ENCODE measurements at regions not wholly inside any gene's neighbourhood (a gene's known extent, or its start where the extent isn't known, plus 50 kb on each side); places are given as distances from the start of the nearest gene placed in this dataset.
A peak's percentile ranks its signal among the peaks of the same experiment; 100 is the strongest.

GRCh38 chr7:132023466-132023865, 467.0 kb upstream of the PODXL start:
- TF ChIP-seq, protein P1, sequence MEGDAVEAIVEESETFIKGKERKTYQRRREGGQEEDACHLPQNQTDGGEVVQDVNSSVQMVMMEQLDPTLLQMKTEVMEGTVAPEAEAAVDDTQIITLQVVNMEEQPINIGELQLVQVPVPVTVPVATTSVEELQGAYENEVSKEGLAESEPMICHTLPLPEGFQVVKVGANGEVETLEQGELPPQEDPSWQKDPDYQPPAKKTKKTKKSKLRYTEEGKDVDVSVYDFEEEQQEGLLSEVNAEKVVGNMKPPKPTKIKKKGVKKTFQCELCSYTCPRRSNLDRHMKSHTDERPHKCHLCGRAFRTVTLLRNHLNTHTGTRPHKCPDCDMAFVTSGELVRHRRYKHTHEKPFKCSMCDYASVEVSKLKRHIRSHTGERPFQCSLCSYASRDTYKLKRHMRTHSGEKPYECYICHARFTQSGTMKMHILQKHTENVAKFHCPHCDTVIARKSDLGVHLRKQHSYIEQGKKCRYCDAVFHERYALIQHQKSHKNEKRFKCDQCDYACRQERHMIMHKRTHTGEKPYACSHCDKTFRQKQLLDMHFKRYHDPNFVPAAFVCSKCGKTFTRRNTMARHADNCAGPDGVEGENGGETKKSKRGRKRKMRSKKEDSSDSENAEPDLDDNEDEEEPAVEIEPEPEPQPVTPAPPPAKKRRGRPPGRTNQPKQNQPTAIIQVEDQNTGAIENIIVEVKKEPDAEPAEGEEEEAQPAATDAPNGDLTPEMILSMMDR (conservative IDR thresholded peaks at IDR 0.05; ENCODE audit: low read depth, low read length), result no peak
- no peak for DNase-seq (ENCODE audit: low read depth)
- no peak overlapping the region for H3K4me3 ChIP-seq (ENCODE audit: low read depth, low read length)

- TF ChIP-seq, protein P1 (conservative IDR thresholded peaks at IDR 0.05; ENCODE audit: low read depth, low read length), result no peak
- DNase-seq (ENCODE audit: low read depth), result no peak
- no peak overlapping the region for H3K4me3 ChIP-seq (ENCODE audit: low read depth, low read length)
Observed at GRCh38 chr7:132022188-132022587, 465.8 kb upstream of the PODXL start.

- no peak for DNase-seq (ENCODE audit: low read depth)
- TF ChIP-seq, protein P1 (conservative IDR thresholded peaks at IDR 0.05; ENCODE audit: low read depth, low read length), result no peak
- no peak overlapping the region for H3K4me3 ChIP-seq (ENCODE audit: low read depth, low read length)
Observed at GRCh38 chr7:132019703-132020102, 463.3 kb upstream of the PODXL start.

GRCh38 chr7:132009778-132010177, 453.4 kb upstream of the PODXL start:
- TF ChIP-seq, protein P1 (conservative IDR thresholded peaks at IDR 0.05; ENCODE audit: low read depth, low read length), result no peak
- DNase-seq (ENCODE audit: low read depth), result no peak
- no peak overlapping the region for H3K4me3 ChIP-seq (ENCODE audit: low read depth, low read length)

DNA sequence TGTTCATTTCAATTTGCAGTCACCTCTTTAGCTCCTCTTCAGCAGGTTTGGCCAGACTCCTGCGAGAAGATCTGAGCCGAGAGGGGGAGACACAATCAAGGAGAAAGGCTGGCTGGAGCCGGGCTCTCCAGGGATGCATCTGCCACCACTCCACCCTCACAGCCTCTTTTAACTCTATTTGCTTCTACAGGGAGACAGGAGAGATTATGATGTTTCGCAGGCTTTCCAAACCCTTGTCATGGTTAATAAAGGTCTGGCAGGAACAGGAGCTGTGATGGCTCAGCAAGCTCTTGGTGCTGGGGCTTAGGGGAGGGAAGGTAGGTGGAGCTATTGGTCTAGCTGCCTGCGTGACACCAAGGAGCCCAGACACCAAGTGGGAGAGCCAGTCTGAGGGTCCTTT, 448.1 kb upstream of the PODXL start:
- no peak for DNase-seq (ENCODE audit: low read depth)
- H3K4me3 ChIP-seq (ENCODE audit: low read depth, low read length), result no peak overlapping the region
- TF ChIP-seq, protein P1 (conservative IDR thresholded peaks at IDR 0.05; ENCODE audit: low read depth, low read length), result peak; percentile 27

- TF ChIP-seq, protein P1 (conservative IDR thresholded peaks at IDR 0.05; ENCODE audit: low read depth, low read length), result no peak
- no peak overlapping the region for H3K4me3 ChIP-seq (ENCODE audit: low read depth, low read length)
- no peak for DNase-seq (ENCODE audit: low read depth)
Observed at GRCh38 chr7:132002343-132002968, 446.0 kb upstream of the PODXL start.

GRCh38 chr7:132001146-132001545, 444.7 kb upstream of the PODXL start:
- TF ChIP-seq, protein P1 (conservative IDR thresholded peaks at IDR 0.05; ENCODE audit: low read depth, low read length), result no peak
- H3K4me3 ChIP-seq (ENCODE audit: low read depth, low read length), result no peak overlapping the region
- DNase-seq (ENCODE audit: low read depth), result no peak
